ENCODE measurements at regions not wholly inside any gene's neighbourhood (a gene's known extent, or its start where the extent isn't known, plus 50 kb on each side); places are given as distances from the start of the nearest gene placed in this dataset.

- Mint-ChIP-seq H3K4me1 (ENCODE audit: low read depth) (peaks cover 8% of the 10 kb centered on the region), H3K27me3 (ENCODE audit: low read depth) (no peaks in the 10 kb centered on the region), H3K4me3 (ENCODE audit: unreplicated experiment) (no peak overlapping the region), H3K27ac (ENCODE audit: unreplicated experiment) (no peak overlapping the region), H3K36me3 (ENCODE audit: low read depth) (no peaks in the 10 kb centered on the region), H3K9me3 (ENCODE audit: low read depth) (peaks cover 4% of the 10 kb centered on the region)
- DNase-seq (ENCODE audit: low spot score), result no peak
- no peak for TF ChIP-seq CTCF (IDR thresholded peaks at IDR 0.05)
Measured at GRCh38 chr3:65033576-65033975, 345.8 kb upstream of the ADAMTS9 start.

GRCh38 chr3:65030847-65031463 is 343.2 kb upstream of the ADAMTS9 start:
- no peaks in the 10 kb centered on the region for H3K36me3 Mint-ChIP-seq (ENCODE audit: low read depth)
- DNase-seq (ENCODE audit: low spot score), result no peak
- H3K4me1 Mint-ChIP-seq (ENCODE audit: low read depth), result peaks cover 8% of the 10 kb centered on the region
- no peak overlapping the region for H3K27ac Mint-ChIP-seq (ENCODE audit: unreplicated experiment)
- H3K4me3 Mint-ChIP-seq (ENCODE audit: unreplicated experiment), result no peak overlapping the region
- peaks cover 4% of the 10 kb centered on the region for H3K9me3 Mint-ChIP-seq (ENCODE audit: low read depth)
- H3K27me3 Mint-ChIP-seq (ENCODE audit: low read depth), result no peaks in the 10 kb centered on the region
- TF ChIP-seq CTCF (IDR thresholded peaks at IDR 0.05), result no peak

- Mint-ChIP-seq H3K27ac (ENCODE audit: unreplicated experiment) (no peak overlapping the region), H3K36me3 (ENCODE audit: low read depth) (no peaks in the 10 kb centered on the region), H3K9me3 (ENCODE audit: low read depth) (peaks cover 4% of the 10 kb centered on the region), H3K4me1 (ENCODE audit: low read depth) (peaks cover 8% of the 10 kb centered on the region), H3K4me3 (ENCODE audit: unreplicated experiment) (no peak overlapping the region), H3K27me3 (ENCODE audit: low read depth) (no peaks in the 10 kb centered on the region)
- TF ChIP-seq CTCF (IDR thresholded peaks at IDR 0.05), result no peak
- DNase-seq (ENCODE audit: low spot score), result no peak
Measured at GRCh38 chr3:65030014-65030627, 342.3 kb upstream of the ADAMTS9 start.

- Mint-ChIP-seq H3K4me1 (ENCODE audit: low read depth) (peaks cover 8% of the 10 kb centered on the region), H3K36me3 (ENCODE audit: low read depth) (no peaks in the 10 kb centered on the region), H3K27ac (ENCODE audit: unreplicated experiment) (no peak overlapping the region), H3K9me3 (ENCODE audit: low read depth) (peaks cover 4% of the 10 kb centered on the region), H3K27me3 (ENCODE audit: low read depth) (no peaks in the 10 kb centered on the region), H3K4me3 (ENCODE audit: unreplicated experiment) (no peak overlapping the region)
- TF ChIP-seq CTCF (IDR thresholded peaks at IDR 0.05), result no peak
- no peak for DNase-seq (ENCODE audit: low spot score)
Measured at GRCh38 chr3:65029130-65029529, 341.3 kb upstream of the ADAMTS9 start.

GRCh38 chr3:65028024-65028423 is 340.2 kb upstream of the ADAMTS9 start:
- Mint-ChIP-seq H3K36me3 (ENCODE audit: low read depth) (no peaks in the 10 kb centered on the region), H3K27ac (ENCODE audit: unreplicated experiment) (no peak overlapping the region), H3K4me3 (ENCODE audit: unreplicated experiment) (no peak overlapping the region)

More at GRCh38 chr3:65028024-65028423, 340.2 kb upstream of the ADAMTS9 start:
- TF ChIP-seq CTCF (IDR thresholded peaks at IDR 0.05), result no peak
- no peak for DNase-seq (ENCODE audit: low spot score)
- H3K4me1 Mint-ChIP-seq (ENCODE audit: low read depth), result peaks cover 6% of the 10 kb centered on the region
- H3K27me3 Mint-ChIP-seq (ENCODE audit: low read depth), result no peaks in the 10 kb centered on the region
- peaks cover 4% of the 10 kb centered on the region for H3K9me3 Mint-ChIP-seq (ENCODE audit: low read depth)
